Chondrocyte (in vitro differentiated cells): ENCODE measurements at regions not wholly inside any gene's neighbourhood (a gene's known extent, or its start where the extent isn't known, plus 50 kb on each side); places are given as distances from the start of the nearest gene placed in this dataset.
A peak's percentile ranks its signal among the peaks of the same experiment; 100 is the strongest.

ENCODE experiments used
- DNase-seq: peaks from one replicate; pipeline ENCODE4 v3.0.0; 2021; ENCODE audit warnings: mixed read lengths, low spot score
- H3K27ac Mint-ChIP-seq: one replicate; pipeline ENCODE4 v1.8.0; 2021; ENCODE audit warnings: mild to moderate bottlenecking, moderate library complexity, mixed read lengths; ENCODE audit not compliant: unreplicated experiment
- H3K27me3 Mint-ChIP-seq: 2 replicates; pipeline ENCODE4 v1.8.0; 2021; ENCODE audit warnings: low read depth, mixed read lengths
- H3K36me3 Mint-ChIP-seq: 2 replicates; pipeline ENCODE4 v1.8.0; 2021; ENCODE audit warnings: low read depth, mixed read lengths
- H3K4me1 Mint-ChIP-seq: 2 replicates; pipeline ENCODE4 v1.8.0; 2021; ENCODE audit warnings: low read depth, mild to moderate bottlenecking, mixed read lengths
- H3K4me3 Mint-ChIP-seq: one replicate; pipeline ENCODE4 v1.8.0; 2021; ENCODE audit warnings: mild to moderate bottlenecking, moderate library complexity, mixed read lengths; ENCODE audit not compliant: unreplicated experiment
- H3K9me3 Mint-ChIP-seq: 2 replicates; pipeline ENCODE4 v1.8.0; 2021; ENCODE audit warnings: low read depth, mixed read lengths
- TF ChIP-seq, protein P1 (sequence below): fragments of 200-600 bp; sonication (generic); IDR thresholded peaks from 2 replicates; pipeline ENCODE4 v1.5.0; 2021; ENCODE audit warnings: antibody characterized with exemption, mild to moderate bottlenecking, moderate library complexity

DNA sequence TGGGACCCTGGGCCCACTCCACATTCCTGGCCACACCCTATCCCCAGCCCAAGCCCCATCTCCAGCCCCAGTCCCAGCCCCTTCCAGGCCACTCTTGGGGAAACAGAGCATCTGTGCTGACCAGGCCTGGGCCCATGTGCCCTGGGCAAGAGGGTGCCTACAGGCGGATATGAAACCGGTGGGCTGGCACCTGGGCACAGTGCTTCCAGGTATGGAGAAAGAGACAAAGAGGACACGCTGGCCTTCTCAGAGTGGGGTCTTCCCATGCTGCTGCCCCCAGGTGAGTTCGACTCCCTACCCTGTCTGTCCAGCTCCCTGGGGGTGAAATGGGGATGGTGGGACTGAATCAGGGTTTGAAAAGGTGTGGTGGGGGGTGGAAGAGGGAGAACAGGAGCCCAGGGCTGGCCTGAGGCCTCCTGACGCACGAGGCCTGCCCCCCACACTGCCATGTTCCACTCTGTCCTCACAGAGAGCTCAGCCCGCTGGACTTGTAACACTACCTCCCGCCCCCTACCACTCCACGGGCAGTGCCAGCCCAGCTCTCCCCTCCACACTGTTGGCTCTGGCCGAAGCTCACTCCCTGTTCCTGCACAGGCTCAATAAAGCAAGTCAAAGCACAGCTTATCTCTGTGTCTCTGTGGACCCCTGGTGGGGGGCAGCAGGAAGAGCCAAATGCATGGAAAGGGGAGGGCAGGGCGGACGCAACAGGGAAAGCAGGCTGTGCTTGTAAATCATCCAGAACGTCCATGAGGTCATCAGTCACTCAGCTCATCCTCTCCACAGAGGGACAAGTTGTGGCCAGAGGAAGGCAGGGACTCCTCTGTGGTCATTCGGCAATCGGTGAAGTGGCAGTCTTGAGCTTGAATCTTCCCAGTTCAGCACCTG is 71.1 kb upstream of the TMEM97 start:
- H3K9me3 Mint-ChIP-seq = no peaks in the 10 kb centered on the region
- H3K36me3 Mint-ChIP-seq = no peaks in the 10 kb centered on the region
- H3K4me3 Mint-ChIP-seq = no peak overlapping the region
- DNase-seq = peak; percentile 75
- peaks cover 3% of the 10 kb centered on the region for H3K27me3 Mint-ChIP-seq
- peaks cover 7% of the 10 kb centered on the region for H3K4me1 Mint-ChIP-seq
- TF ChIP-seq, protein P1, sequence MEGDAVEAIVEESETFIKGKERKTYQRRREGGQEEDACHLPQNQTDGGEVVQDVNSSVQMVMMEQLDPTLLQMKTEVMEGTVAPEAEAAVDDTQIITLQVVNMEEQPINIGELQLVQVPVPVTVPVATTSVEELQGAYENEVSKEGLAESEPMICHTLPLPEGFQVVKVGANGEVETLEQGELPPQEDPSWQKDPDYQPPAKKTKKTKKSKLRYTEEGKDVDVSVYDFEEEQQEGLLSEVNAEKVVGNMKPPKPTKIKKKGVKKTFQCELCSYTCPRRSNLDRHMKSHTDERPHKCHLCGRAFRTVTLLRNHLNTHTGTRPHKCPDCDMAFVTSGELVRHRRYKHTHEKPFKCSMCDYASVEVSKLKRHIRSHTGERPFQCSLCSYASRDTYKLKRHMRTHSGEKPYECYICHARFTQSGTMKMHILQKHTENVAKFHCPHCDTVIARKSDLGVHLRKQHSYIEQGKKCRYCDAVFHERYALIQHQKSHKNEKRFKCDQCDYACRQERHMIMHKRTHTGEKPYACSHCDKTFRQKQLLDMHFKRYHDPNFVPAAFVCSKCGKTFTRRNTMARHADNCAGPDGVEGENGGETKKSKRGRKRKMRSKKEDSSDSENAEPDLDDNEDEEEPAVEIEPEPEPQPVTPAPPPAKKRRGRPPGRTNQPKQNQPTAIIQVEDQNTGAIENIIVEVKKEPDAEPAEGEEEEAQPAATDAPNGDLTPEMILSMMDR = peak; percentile 23
- H3K27ac Mint-ChIP-seq = no peak overlapping the region

DNA sequence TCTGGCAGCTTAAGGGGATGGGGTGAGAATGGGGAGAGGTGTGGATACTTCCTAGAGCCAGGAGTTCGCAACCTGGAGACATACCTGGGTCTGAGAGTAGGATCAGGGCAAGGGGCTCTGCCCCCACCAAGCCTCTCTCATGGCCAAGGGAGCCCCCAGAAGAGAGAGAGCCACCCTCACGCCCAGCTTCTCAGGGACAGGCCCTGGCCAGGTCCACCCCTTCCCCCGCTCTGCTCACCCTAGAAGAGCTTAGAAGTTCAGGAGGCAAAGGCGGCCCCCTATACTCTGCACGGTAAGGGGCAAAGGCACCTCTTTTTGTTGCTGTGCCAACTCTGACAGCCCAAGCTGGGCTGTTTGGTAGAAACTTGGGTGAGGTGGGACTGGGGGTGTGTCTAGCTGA is 69.3 kb upstream of the TMEM97 start:
- no peaks in the 10 kb centered on the region for H3K36me3 Mint-ChIP-seq
- peak; percentile 58 for DNase-seq
- H3K9me3 Mint-ChIP-seq = no peaks in the 10 kb centered on the region
- peaks cover 3% of the 10 kb centered on the region for H3K27me3 Mint-ChIP-seq
- peaks cover 7% of the 10 kb centered on the region for H3K4me1 Mint-ChIP-seq
- TF ChIP-seq, protein P1 = no peak
- no peak overlapping the region for H3K27ac Mint-ChIP-seq
- H3K4me3 Mint-ChIP-seq = no peak overlapping the region

DNA sequence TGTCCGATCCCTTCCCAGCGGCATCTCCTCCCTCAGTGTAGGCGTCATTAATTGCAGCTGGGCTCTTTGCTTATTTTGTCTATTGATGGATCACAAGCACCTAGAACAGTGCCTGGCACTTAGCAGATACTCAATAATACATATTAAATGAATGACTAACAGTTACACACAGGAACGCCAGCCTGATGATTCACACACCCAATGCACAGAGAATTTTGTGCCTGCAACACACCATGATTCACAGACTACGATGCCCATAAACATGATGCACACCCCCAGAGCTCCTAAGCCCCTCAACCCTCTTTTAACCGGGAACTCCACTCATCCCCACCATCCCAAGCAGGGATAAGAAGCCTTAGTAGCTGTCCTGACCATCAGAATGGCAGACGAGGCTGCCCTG is 66.6 kb upstream of the TMEM97 start:
- Mint-ChIP-seq H3K27me3 (peaks cover 6% of the 10 kb centered on the region), H3K9me3 (no peaks in the 10 kb centered on the region), H3K36me3 (no peaks in the 10 kb centered on the region), H3K4me1 (peaks cover 7% of the 10 kb centered on the region), H3K4me3 (no peak overlapping the region), H3K27ac (no peak overlapping the region)
- TF ChIP-seq, protein P1 = no peak
- DNase-seq = no peak

DNA sequence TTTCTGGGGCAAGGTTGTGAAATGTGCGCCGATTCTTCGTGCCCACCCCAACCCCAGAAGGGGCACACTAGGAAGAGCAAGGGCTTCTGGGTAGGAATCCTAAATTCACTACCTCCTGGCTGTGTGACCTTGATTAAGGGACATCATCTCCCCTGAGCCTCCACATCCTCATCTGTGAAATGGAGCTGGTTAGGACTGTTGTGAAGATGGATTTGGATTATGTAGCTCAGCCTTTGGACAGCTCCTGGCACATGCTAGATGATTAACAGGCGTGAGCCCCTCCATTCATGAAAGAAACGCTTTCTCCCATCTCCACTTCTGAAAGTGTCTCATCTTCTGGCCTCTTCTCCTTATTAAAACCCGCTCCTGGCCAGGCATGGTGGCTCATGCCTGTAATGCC is 65.3 kb upstream of the TMEM97 start:
- Mint-ChIP-seq H3K27ac (no peak overlapping the region), H3K4me1 (peaks cover 7% of the 10 kb centered on the region), H3K9me3 (no peaks in the 10 kb centered on the region), H3K4me3 (no peak overlapping the region), H3K36me3 (no peaks in the 10 kb centered on the region), H3K27me3 (peaks cover 6% of the 10 kb centered on the region)
- TF ChIP-seq, protein P1 = no peak
- no peak for DNase-seq

DNA sequence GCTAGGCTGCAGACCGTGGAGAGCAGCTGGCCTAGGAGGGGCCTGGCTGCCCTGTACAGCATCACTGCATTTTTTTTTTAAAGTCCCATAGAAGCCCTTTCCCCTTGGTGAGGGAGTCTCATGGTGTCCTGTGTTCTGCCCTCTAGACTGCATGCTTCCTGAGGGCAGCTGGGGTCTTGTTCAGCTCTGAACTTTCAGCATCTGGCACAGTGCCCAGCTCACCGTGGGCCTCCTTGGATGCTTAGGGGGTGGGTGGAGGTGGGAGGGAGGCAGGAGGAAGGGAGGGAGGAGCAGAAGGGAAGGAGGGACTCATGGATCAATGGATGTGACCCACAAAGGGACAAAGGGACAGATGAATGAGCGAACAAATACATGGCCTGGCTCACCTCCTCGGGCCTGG is 63.4 kb upstream of the TMEM97 start:
- no peak overlapping the region for H3K4me3 Mint-ChIP-seq
- TF ChIP-seq, protein P1 = no peak
- peaks cover 7% of the 10 kb centered on the region for H3K4me1 Mint-ChIP-seq

More for the DNA sequence above, 63.4 kb upstream of the TMEM97 start:
- no peaks in the 10 kb centered on the region for H3K9me3 Mint-ChIP-seq
- no peak for DNase-seq
- H3K36me3 Mint-ChIP-seq = no peaks in the 10 kb centered on the region
- H3K27me3 Mint-ChIP-seq = peaks cover 6% of the 10 kb centered on the region
- H3K27ac Mint-ChIP-seq = no peak overlapping the region
